Brain microvascular endothelial cell (primary cell): ENCODE measurements at regions not wholly inside any gene's neighbourhood (a gene's known extent, or its start where the extent isn't known, plus 50 kb on each side); places are given as distances from the start of the nearest gene placed in this dataset.

ENCODE experiments used
- DNase-seq: peaks from one replicate; pipeline ENCODE4 v3.0.0-alpha.2; 2020
- H3K27ac ChIP-seq: fragments of 250-450 bp; sonication (Bioruptor Pico); 2 replicates; pipeline ENCODE4 v1.5.1; 2020; ENCODE audit warnings: mild to moderate bottlenecking, moderate library complexity
- H3K27me3 ChIP-seq: fragments of 250-450 bp; sonication (Bioruptor Pico); replicated peaks from 2 replicates; pipeline ENCODE4 v1.5.1; 2020; ENCODE audit warnings: mild to moderate bottlenecking
- H3K36me3 ChIP-seq: fragments of 250-450 bp; sonication (Bioruptor Pico); replicated peaks from 2 replicates; pipeline ENCODE4 v1.5.1; 2020; ENCODE audit warnings: mild to moderate bottlenecking
- H3K4me3 ChIP-seq: 2 replicates; pipeline ENCODE4 v1.5.1; 2011; ENCODE audit warnings: low read depth, mild to moderate bottlenecking, control low read depth, low read length, moderate library complexity
- CTCF ChIP-seq: IDR thresholded peaks from 2 replicates; pipeline ENCODE4 v1.5.1; 2011; ENCODE audit warnings: low read depth, mild to moderate bottlenecking, moderate library complexity, low read length, control low read depth, inconsistent platforms; ENCODE audit errors: missing control alignments
- in situ Hi-C: cut with HindIII; loops from 2 replicates; pipeline ENCODE4 v1.10.0; 2017; ENCODE audit warnings: low sequenced_read_pairs, low pct_ligation_motif_present

GRCh38 chr2:126817172-126817571 is 81.5 kb upstream of the TEX51 start:
- Histone ChIP-seq H3K27ac (no peak overlapping the region), H3K36me3 (no peaks in the 10 kb centered on the region)
- in situ Hi-C loops, result no loop called here

GRCh38 chr2:126822115-126822514 is 76.6 kb upstream of the TEX51 start:
- TF ChIP-seq CTCF, result no peak
- Histone ChIP-seq H3K27ac (no peak overlapping the region), H3K27me3 (no peaks in the 10 kb centered on the region), H3K36me3 (no peaks in the 10 kb centered on the region), H3K4me3 (no peak overlapping the region)
- no peak for DNase-seq
- in situ Hi-C loops, result no loop called here

More at GRCh38 chr2:126817172-126817571, 81.5 kb upstream of the TEX51 start:
- DNase-seq, result no peak
- H3K27me3 ChIP-seq, result no peaks in the 10 kb centered on the region
- no peak overlapping the region for H3K4me3 ChIP-seq
- TF ChIP-seq CTCF, result no peak

- no peak overlapping the region for H3K4me3 ChIP-seq
- in situ Hi-C loops, result no loop called here
- no peaks in the 10 kb centered on the region for H3K27me3 ChIP-seq
- no peak overlapping the region for H3K27ac ChIP-seq
- TF ChIP-seq CTCF, result no peak
- no peak for DNase-seq
- no peaks in the 10 kb centered on the region for H3K36me3 ChIP-seq
Measured at GRCh38 chr2:126822921-126823320, 75.8 kb upstream of the TEX51 start.

GRCh38 chr2:126823951-126824350 is 74.7 kb upstream of the TEX51 start:
- DNase-seq, result no peak
- H3K27me3 ChIP-seq, result no peaks in the 10 kb centered on the region
- H3K27ac ChIP-seq, result no peak overlapping the region
- TF ChIP-seq CTCF, result no peak
- in situ Hi-C loops, result no loop called here
- H3K36me3 ChIP-seq, result no peaks in the 10 kb centered on the region
- H3K4me3 ChIP-seq, result no peak overlapping the region

GRCh38 chr2:126824663-126825062 is 74.0 kb upstream of the TEX51 start:
- Histone ChIP-seq H3K27ac (no peak overlapping the region), H3K4me3 (no peak overlapping the region), H3K27me3 (no peaks in the 10 kb centered on the region), H3K36me3 (no peaks in the 10 kb centered on the region)
- in situ Hi-C loops, result no loop called here
- TF ChIP-seq CTCF, result no peak
- no peak for DNase-seq

GRCh38 chr2:126825316-126825715 is 73.4 kb upstream of the TEX51 start:
- no peak for TF ChIP-seq CTCF

More at GRCh38 chr2:126825316-126825715, 73.4 kb upstream of the TEX51 start:
- no peaks in the 10 kb centered on the region for H3K27me3 ChIP-seq
- no peaks in the 10 kb centered on the region for H3K36me3 ChIP-seq
- in situ Hi-C loops, result no loop called here
- DNase-seq, result no peak
- no peak overlapping the region for H3K27ac ChIP-seq
- no peak overlapping the region for H3K4me3 ChIP-seq
